ENCODE measurements at regions not wholly inside any gene's neighbourhood (a gene's known extent, or its start where the extent isn't known, plus 50 kb on each side); places are given as distances from the start of the nearest gene placed in this dataset.

DNA sequence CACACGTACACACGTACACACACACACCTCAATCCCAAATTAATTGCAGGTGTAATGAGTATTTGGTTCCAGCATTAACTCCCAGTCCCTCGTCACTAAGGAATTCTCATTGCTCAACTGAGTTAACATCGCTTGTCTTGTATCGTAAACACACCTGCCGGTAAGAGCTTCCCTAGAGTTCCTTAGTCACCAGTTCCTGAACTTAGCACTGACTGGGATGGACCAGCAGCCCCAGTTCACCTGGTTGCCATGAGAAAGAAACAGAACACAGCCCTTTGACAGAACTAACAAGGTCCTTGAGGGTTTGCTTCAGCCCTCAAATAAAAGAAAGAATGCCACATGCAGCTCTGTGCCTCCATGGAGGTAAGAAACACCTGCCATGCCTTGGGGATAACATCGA, 66.3 kb upstream of the SLCO3A1 start:
- TF ChIP-seq POLR2A (IDR thresholded peaks at IDR 0.05; ENCODE audit: low read depth, low read length) (no peak), POLR2AphosphoS5 (IDR thresholded peaks at IDR 0.05; ENCODE audit: low read depth, low read length) (no peak), POU2F2 (IDR thresholded peaks at IDR 0.05; ENCODE audit: low read depth, low read length) (no peak)

Data from GM12891 (cell line).